ENCODE measurements at regions not wholly inside any gene's neighbourhood (a gene's known extent, or its start where the extent isn't known, plus 50 kb on each side); places are given as distances from the start of the nearest gene placed in this dataset.

DNA sequence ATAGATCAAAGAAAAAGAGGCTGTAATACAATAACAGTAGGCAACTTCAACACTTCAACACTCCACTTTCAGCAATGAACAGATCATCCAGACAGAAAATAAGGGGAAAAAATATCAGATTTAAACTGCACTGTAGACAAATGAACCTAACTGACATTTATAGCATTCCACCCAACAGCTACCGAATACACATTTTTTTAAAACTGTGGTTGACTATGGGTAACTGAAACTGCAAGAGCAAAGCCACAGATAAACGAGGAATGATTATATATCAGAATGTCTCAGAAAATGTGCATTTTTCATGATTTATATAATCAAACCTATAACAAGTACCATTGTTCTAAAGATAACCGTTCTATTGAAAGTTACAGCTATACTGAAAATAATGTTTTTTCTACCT lies 514.9 kb upstream of the DPPA4 start:
- TF ChIP-seq, protein P1, sequence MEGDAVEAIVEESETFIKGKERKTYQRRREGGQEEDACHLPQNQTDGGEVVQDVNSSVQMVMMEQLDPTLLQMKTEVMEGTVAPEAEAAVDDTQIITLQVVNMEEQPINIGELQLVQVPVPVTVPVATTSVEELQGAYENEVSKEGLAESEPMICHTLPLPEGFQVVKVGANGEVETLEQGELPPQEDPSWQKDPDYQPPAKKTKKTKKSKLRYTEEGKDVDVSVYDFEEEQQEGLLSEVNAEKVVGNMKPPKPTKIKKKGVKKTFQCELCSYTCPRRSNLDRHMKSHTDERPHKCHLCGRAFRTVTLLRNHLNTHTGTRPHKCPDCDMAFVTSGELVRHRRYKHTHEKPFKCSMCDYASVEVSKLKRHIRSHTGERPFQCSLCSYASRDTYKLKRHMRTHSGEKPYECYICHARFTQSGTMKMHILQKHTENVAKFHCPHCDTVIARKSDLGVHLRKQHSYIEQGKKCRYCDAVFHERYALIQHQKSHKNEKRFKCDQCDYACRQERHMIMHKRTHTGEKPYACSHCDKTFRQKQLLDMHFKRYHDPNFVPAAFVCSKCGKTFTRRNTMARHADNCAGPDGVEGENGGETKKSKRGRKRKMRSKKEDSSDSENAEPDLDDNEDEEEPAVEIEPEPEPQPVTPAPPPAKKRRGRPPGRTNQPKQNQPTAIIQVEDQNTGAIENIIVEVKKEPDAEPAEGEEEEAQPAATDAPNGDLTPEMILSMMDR (IDR thresholded peaks at IDR 0.05) = no peak
- no peaks in the 10 kb centered on the region for H3K4me1 Mint-ChIP-seq
- H3K36me3 Mint-ChIP-seq (ENCODE audit: low read depth) = peaks cover 6% of the 10 kb centered on the region
- no peak overlapping the region for H3K4me3 Mint-ChIP-seq
- DNase-seq = no peak
- peaks cover 27% of the 10 kb centered on the region for H3K9me3 Mint-ChIP-seq
- no peak overlapping the region for H3K27ac Mint-ChIP-seq
- H3K27me3 Mint-ChIP-seq (ENCODE audit: low read depth, poor library complexity) = peaks cover 10% of the 10 kb centered on the region

GRCh38 chr3:109853077-109853731 lies 515.9 kb upstream of the DPPA4 start:
- H3K27me3 Mint-ChIP-seq (ENCODE audit: low read depth, poor library complexity) = peaks cover 10% of the 10 kb centered on the region
- H3K9me3 Mint-ChIP-seq = peaks cover 27% of the 10 kb centered on the region
- no peak for DNase-seq
- TF ChIP-seq, protein P1 (IDR thresholded peaks at IDR 0.05) = no peak
- no peak overlapping the region for H3K27ac Mint-ChIP-seq
- H3K4me1 Mint-ChIP-seq = no peaks in the 10 kb centered on the region
- H3K36me3 Mint-ChIP-seq (ENCODE audit: low read depth) = peaks cover 6% of the 10 kb centered on the region
- no peak overlapping the region for H3K4me3 Mint-ChIP-seq

GRCh38 chr3:109863701-109864100 lies 526.4 kb upstream of the DPPA4 start:
- H3K36me3 Mint-ChIP-seq (ENCODE audit: low read depth) = no peaks in the 10 kb centered on the region
- TF ChIP-seq, protein P1 (IDR thresholded peaks at IDR 0.05) = no peak
- no peak for DNase-seq
- no peaks in the 10 kb centered on the region for H3K9me3 Mint-ChIP-seq
- no peaks in the 10 kb centered on the region for H3K4me1 Mint-ChIP-seq
- no peaks in the 10 kb centered on the region for H3K27me3 Mint-ChIP-seq (ENCODE audit: low read depth, poor library complexity)
- H3K4me3 Mint-ChIP-seq = no peak overlapping the region
- no peak overlapping the region for H3K27ac Mint-ChIP-seq

DNA sequence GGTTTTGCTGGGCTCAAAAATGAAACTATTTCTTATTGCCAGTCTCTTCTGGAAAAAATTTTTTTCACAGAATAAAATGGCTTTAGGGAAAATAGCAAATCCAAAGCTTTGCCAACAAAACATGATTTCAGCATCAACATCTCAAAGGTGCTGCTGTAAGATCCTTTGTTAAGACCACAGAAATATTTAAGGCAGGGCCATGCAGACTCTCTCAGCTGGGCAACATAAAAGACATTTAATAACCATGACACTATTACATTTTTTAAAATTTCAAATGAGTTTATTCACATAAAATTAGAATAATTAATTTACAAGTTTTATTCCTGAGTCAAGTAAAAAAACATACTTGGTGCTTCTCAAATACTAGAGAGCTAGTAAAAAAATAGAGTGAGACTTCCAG lies 527.1 kb upstream of the DPPA4 start:
- no peak for DNase-seq
- H3K27ac Mint-ChIP-seq = no peak overlapping the region
- H3K36me3 Mint-ChIP-seq (ENCODE audit: low read depth) = no peaks in the 10 kb centered on the region
- no peaks in the 10 kb centered on the region for H3K9me3 Mint-ChIP-seq
- H3K4me3 Mint-ChIP-seq = no peak overlapping the region
- H3K27me3 Mint-ChIP-seq (ENCODE audit: low read depth, poor library complexity) = no peaks in the 10 kb centered on the region
- no peaks in the 10 kb centered on the region for H3K4me1 Mint-ChIP-seq
- TF ChIP-seq, protein P1 (IDR thresholded peaks at IDR 0.05) = no peak

GRCh38 chr3:109869586-109869985 lies 532.2 kb upstream of the DPPA4 start:
- Mint-ChIP-seq H3K27me3 (ENCODE audit: low read depth, poor library complexity) (no peaks in the 10 kb centered on the region), H3K9me3 (no peaks in the 10 kb centered on the region), H3K4me1 (no peaks in the 10 kb centered on the region), H3K36me3 (ENCODE audit: low read depth) (no peaks in the 10 kb centered on the region), H3K27ac (no peak overlapping the region), H3K4me3 (no peak overlapping the region)
- no peak for DNase-seq
- TF ChIP-seq, protein P1 (IDR thresholded peaks at IDR 0.05) = no peak
